GM12892 (cell line): ENCODE measurements at regions not wholly inside any gene's neighbourhood (a gene's known extent, or its start where the extent isn't known, plus 50 kb on each side); places are given as distances from the start of the nearest gene placed in this dataset.

ENCODE experiments used
- POLR2A ChIP-seq: IDR thresholded peaks from 2 replicates; pipeline ENCODE4 v1.6.1; 2011; ENCODE audit warnings: low read depth, low read length, control low read depth
- POLR2AphosphoS5 ChIP-seq: IDR thresholded peaks from 2 replicates; pipeline ENCODE4 v1.6.1; 2011; ENCODE audit warnings: low read depth, low read length, control low read depth
- TAF1 ChIP-seq: IDR thresholded peaks from 2 replicates; pipeline ENCODE4 v1.6.1; 2011; ENCODE audit warnings: low read depth, mild to moderate bottlenecking, control low read depth, low read length, borderline replicate concordance

DNA sequence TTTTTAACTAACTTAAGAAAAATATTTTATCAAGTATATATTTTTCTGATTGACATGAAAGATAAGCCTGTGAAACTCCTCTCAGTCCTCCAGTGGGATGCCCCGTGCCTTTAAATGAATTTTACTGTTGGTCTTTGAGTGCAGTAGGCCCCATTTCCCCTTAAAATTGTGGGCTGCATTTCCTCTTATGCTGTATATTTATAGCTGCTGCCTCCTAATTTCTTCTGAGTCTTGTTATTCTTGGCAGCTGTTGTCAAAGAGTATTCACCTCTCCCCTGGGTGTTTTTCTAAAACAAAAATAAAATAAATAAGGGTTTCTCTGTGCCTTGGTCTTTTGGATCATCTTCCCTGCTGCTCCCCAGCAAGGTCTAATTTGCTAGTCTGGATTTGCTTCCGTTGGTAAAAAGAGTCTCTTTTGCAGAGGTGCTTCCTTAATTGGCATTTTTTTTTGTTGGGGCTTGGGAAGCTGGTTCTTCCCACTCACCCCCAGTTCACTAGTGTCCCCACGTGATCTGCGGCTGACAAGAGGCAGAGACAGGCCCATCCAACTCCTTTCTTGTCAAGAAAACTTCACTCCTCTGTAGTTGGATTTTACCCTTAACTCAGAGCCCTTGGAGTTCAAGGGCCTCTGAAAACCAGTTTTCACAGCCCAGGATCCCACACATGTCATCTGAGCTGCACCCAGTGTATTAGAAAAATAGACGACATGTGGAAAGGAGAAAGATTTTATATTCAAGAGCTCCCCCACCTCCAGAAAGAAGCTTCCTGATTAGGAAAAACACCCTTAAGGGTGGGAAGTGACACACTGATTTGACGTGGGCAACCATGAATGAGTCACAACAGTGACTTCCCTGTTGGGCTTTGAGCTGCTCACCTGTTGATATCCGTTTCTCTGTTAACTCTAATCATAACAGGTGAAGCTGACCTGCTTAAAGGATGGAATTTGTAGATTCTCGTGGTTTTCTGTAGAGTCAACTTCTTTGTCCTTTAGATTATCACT is 431.5 kb downstream of the DCDC2C start:
- no peak for TF ChIP-seq TAF1
- TF ChIP-seq POLR2AphosphoS5 = no peak
- TF ChIP-seq POLR2A = no peak
